ENCODE measurements at regions not wholly inside any gene's neighbourhood (a gene's known extent, or its start where the extent isn't known, plus 50 kb on each side); places are given as distances from the start of the nearest gene placed in this dataset.

GRCh38 chr9:11349187-11349586, 736.4 kb upstream of the PTPRD start:
- no peak for ATAC-seq
- Histone ChIP-seq H3K36me3 (replicated peaks in 1 of 2; ENCODE audit: insufficient read depth in 1 of 2, low read depth in 2 of 2) (no peaks in the 10 kb centered on the region), H3K4me3 (no peak overlapping the region), H3K27ac (no peak overlapping the region), H3K27me3 (no peaks in the 10 kb centered on the region), H3K9me3 (no peaks in the 10 kb centered on the region), H3K4me1 (no peaks in the 10 kb centered on the region)
- DNase-seq: no peak
- TF ChIP-seq CTCF (IDR thresholded peaks at IDR 0.05): no peak
- no peak for TF ChIP-seq POLR2A (IDR thresholded peaks at IDR 0.05)
- WGBS, 2 donors: 50 to 61% methylated on average over 5 of the region's 5 CpGs
- intact Hi-C loops (cut with DNase I): no loop called here

- TF ChIP-seq POLR2A (IDR thresholded peaks at IDR 0.05) (no peak), CTCF (IDR thresholded peaks at IDR 0.05) (no peak)
- ATAC-seq (no peak), DNase-seq (no peak)
- Histone ChIP-seq H3K9me3 (no peaks in the 10 kb centered on the region), H3K36me3 (replicated peaks in 1 of 2; ENCODE audit: insufficient read depth in 1 of 2, low read depth in 2 of 2) (no peaks in the 10 kb centered on the region), H3K27me3 (no peaks in the 10 kb centered on the region), H3K4me3 (no peak overlapping the region), H3K4me1 (no peaks in the 10 kb centered on the region), H3K27ac (no peak overlapping the region)
- intact Hi-C loops (cut with DNase I): no loop called here
- 17 to 30% methylated on average over 2 of the region's 2 CpGs for WGBS, 2 donors
Observed at GRCh38 chr9:11352612-11353011, 739.8 kb upstream of the PTPRD start.

DNA sequence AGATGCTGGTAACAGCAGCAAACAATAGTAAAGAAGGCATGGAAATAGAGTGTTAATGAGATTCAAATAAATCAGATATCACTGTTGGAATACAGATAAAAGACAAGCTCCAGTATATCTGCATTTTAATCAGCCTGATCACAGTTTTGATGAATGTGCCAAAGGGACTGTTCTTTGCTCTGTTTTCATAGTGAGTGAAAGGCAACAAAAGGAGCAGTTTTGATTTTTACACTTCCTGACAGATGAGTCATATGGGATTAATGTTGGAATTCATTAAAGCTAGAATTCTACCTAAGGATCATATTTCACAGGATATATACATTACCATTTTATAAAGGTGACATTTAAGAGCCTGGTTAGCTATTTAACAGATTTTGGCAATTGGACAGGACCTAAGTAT, 743.3 kb upstream of the PTPRD start:
- ATAC-seq (no peak), DNase-seq (no peak)
- Histone ChIP-seq H3K27me3 (no peaks in the 10 kb centered on the region), H3K36me3 (replicated peaks in 1 of 2; ENCODE audit: insufficient read depth in 1 of 2, low read depth in 2 of 2) (no peaks in the 10 kb centered on the region), H3K4me3 (no peak overlapping the region), H3K9me3 (no peaks in the 10 kb centered on the region), H3K27ac (no peak overlapping the region), H3K4me1 (no peaks in the 10 kb centered on the region)
- intact Hi-C loops (cut with DNase I): no loop called here
- TF ChIP-seq CTCF (IDR thresholded peaks at IDR 0.05) (no peak), POLR2A (IDR thresholded peaks at IDR 0.05) (no peak)

GRCh38 chr9:11366585-11367129, 753.9 kb upstream of the PTPRD start:
- H3K27ac ChIP-seq: no peak overlapping the region
- DNase-seq (no peak), ATAC-seq (no peak)
- no peaks in the 10 kb centered on the region for H3K4me1 ChIP-seq
- H3K9me3 ChIP-seq: no peaks in the 10 kb centered on the region
- TF ChIP-seq POLR2A (IDR thresholded peaks at IDR 0.05) (no peak), CTCF (IDR thresholded peaks at IDR 0.05) (no peak)
- no peak overlapping the region for H3K4me3 ChIP-seq
- WGBS, 2 donors: 52 to 63% methylated on average over 14 of the region's 14 CpGs
- no peaks in the 10 kb centered on the region for H3K36me3 ChIP-seq (replicated peaks in 1 of 2; ENCODE audit: insufficient read depth in 1 of 2, low read depth in 2 of 2)
- H3K27me3 ChIP-seq: no peaks in the 10 kb centered on the region
- intact Hi-C loops (cut with DNase I): no loop called here

DNA sequence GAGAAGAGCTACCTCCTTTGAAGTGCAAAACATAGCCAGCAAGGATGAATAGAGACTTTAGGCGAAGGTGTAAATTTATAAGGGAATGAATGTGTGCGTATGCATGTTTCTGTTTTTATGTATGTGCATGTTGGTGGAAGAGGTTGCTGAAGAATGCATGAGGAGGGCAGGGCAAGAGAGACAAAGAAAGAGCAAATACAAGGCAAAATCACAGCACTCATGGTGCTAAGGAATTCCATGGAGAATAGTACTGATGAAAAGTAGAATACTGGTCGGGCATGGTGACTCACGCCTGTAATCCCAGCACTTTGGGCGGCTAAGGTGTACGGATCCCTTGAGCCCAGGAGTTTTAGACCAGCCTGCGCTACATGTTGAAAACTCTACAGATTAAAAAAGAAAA, 762.1 kb upstream of the PTPRD start:
- DNase-seq (no peak), ATAC-seq (no peak)
- Histone ChIP-seq H3K36me3 (replicated peaks in 1 of 2; ENCODE audit: insufficient read depth in 1 of 2, low read depth in 2 of 2) (no peaks in the 10 kb centered on the region), H3K9me3 (no peaks in the 10 kb centered on the region), H3K27me3 (no peaks in the 10 kb centered on the region), H3K27ac (no peak overlapping the region), H3K4me1 (no peaks in the 10 kb centered on the region), H3K4me3 (no peak overlapping the region)
- intact Hi-C loops (cut with DNase I): no loop called here
- 63 to 67% methylated on average over 7 of the region's 7 CpGs for WGBS, 2 donors
- TF ChIP-seq CTCF (IDR thresholded peaks at IDR 0.05): no peak
- no peak for TF ChIP-seq POLR2A (IDR thresholded peaks at IDR 0.05)

Measured in body of pancreas (tissue), 4 donors.